Keratinocyte (primary cell): ENCODE measurements at regions not wholly inside any gene's neighbourhood (a gene's known extent, or its start where the extent isn't known, plus 50 kb on each side); places are given as distances from the start of the nearest gene placed in this dataset.

Source experiments
- EZH2 ChIP-seq: IDR thresholded peaks from one replicate; pipeline ENCODE4 v1.6.1; 2012; ENCODE audit warnings: inconsistent platforms, mild to moderate bottlenecking, low read length, moderate library complexity
- TF ChIP-seq, protein P1 (sequence below), 3 experiments: IDR thresholded peaks in 1 of 3; conservative IDR thresholded peaks in 1 of 3; optimal IDR thresholded peaks in 1 of 3; 2 replicates in 2 of 3; 3 replicates in 1 of 3; pipeline versions ENCODE3 to v1.5.1; 2011; ENCODE audit warnings: low read length in 3 of 3, mild to moderate bottlenecking in 3 of 3, moderate library complexity in 2 of 3, control low read depth in 1 of 3, inconsistent platforms in 1 of 3; ENCODE audit not compliant: insufficient read depth in 2 of 3; ENCODE audit errors: extremely low read depth in 1 of 3

DNA sequence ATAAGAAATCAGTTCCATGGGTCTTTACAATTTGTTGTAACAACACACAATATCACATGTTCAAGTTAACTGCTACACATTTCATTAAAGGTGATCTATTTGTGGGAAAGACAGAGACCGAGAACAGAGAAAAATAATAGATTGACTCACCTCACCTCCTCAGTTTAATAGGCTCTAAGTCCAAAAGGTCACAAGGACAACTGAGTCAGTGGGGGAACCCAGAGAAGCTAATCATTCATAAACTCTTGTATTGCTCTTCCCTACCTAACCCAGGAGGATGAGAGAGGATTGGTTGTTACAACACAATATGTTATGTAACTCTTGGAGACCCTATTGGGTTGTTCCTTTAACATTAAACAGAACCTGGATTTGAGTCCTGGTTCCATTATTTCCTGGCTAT lies 72.2 kb upstream of the CRY1 start:
- TF ChIP-seq, protein P1, sequence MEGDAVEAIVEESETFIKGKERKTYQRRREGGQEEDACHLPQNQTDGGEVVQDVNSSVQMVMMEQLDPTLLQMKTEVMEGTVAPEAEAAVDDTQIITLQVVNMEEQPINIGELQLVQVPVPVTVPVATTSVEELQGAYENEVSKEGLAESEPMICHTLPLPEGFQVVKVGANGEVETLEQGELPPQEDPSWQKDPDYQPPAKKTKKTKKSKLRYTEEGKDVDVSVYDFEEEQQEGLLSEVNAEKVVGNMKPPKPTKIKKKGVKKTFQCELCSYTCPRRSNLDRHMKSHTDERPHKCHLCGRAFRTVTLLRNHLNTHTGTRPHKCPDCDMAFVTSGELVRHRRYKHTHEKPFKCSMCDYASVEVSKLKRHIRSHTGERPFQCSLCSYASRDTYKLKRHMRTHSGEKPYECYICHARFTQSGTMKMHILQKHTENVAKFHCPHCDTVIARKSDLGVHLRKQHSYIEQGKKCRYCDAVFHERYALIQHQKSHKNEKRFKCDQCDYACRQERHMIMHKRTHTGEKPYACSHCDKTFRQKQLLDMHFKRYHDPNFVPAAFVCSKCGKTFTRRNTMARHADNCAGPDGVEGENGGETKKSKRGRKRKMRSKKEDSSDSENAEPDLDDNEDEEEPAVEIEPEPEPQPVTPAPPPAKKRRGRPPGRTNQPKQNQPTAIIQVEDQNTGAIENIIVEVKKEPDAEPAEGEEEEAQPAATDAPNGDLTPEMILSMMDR (optimal IDR thresholded peaks at IDR 0.05 in 1 of 3, IDR thresholded peaks at IDR 0.05 in 1 of 3, conservative IDR thresholded peaks at IDR 0.05 in 1 of 3; ENCODE audit: extremely low read depth in 1 of 3, insufficient read depth in 2 of 3, low read length in 3 of 3), result no peak
- no peak for TF ChIP-seq EZH2
